ENCODE measurements at regions not wholly inside any gene's neighbourhood (a gene's known extent, or its start where the extent isn't known, plus 50 kb on each side); places are given as distances from the start of the nearest gene placed in this dataset.

DNA sequence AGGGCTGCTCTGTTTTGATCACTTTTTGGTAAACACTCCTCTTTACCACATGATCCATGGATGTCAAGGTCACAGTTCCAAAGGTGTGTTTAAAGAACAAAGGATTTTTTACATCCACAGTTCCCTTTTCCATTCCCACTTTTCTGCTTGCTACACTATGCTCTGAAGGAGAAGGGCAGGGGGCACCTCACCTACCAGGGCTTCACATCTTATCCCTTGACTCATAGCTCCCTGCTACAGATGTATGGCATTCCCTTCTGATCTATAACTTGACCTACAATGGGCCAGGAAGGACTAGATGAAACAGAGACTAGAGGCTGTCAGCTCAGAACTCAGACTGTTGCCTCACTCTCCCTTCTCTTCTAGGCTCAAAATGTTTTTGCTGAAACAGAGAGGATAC lies 233.1 kb upstream of the RPS6KA3 start:
- TF ChIP-seq, protein P1, sequence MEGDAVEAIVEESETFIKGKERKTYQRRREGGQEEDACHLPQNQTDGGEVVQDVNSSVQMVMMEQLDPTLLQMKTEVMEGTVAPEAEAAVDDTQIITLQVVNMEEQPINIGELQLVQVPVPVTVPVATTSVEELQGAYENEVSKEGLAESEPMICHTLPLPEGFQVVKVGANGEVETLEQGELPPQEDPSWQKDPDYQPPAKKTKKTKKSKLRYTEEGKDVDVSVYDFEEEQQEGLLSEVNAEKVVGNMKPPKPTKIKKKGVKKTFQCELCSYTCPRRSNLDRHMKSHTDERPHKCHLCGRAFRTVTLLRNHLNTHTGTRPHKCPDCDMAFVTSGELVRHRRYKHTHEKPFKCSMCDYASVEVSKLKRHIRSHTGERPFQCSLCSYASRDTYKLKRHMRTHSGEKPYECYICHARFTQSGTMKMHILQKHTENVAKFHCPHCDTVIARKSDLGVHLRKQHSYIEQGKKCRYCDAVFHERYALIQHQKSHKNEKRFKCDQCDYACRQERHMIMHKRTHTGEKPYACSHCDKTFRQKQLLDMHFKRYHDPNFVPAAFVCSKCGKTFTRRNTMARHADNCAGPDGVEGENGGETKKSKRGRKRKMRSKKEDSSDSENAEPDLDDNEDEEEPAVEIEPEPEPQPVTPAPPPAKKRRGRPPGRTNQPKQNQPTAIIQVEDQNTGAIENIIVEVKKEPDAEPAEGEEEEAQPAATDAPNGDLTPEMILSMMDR (IDR thresholded peaks at IDR 0.05; ENCODE audit: low read depth, low read length), result no peak
- no peak for TF ChIP-seq EZH2phosphoT487 (IDR thresholded peaks at IDR 0.05; ENCODE audit: low read depth)
